Tibial artery (tissue), 4 donors: ENCODE measurements at regions not wholly inside any gene's neighbourhood (a gene's known extent, or its start where the extent isn't known, plus 50 kb on each side); places are given as distances from the start of the nearest gene placed in this dataset.

Experiments
- DNase-seq, 2 donors: peaks; one replicate each; pipeline ENCODE4 v3.0.0-alpha.2; 2019
- H3K27ac ChIP-seq, 2 donors: fragments of 200-600 bp; sonication (generic) in 1 of 2; 1 replicate in 1 of 2; 2 replicates in 1 of 2; pipeline ENCODE4 v1.5.1; 2018 to 2019; ENCODE audit warnings: mild to moderate bottlenecking in 1 of 2
- H3K27me3 ChIP-seq, 2 donors: fragments of 200-600 bp; sonication (generic) in 1 of 2; one replicate each; pipeline versions ENCODE4 v1.5.1 to v1.6.0; 2016 to 2019
- H3K36me3 ChIP-seq, 3 donors: fragments of 200-600 bp; sonication (generic) in 2 of 3; one replicate each; pipeline ENCODE4 v1.5.1; 2016 to 2019; ENCODE audit warnings: mild to moderate bottlenecking in 2 of 3
- H3K4me1 ChIP-seq, 4 donors: fragments of 200-600 bp; sonication (generic) in 2 of 4; 1 replicate in 3 of 4; 2 replicates in 1 of 4; pipeline ENCODE4 v1.5.1; 2016 to 2019
- H3K4me3 ChIP-seq, 2 donors: fragments of 200-600 bp; sonication (generic) in 1 of 2; 1 replicate in 1 of 2; 2 replicates in 1 of 2; pipeline ENCODE4 v1.5.1; 2018 to 2019; ENCODE audit warnings: mild to moderate bottlenecking in 2 of 2
- H3K9me3 ChIP-seq, 3 donors: fragments of 200-600 bp; sonication (generic) in 1 of 3; one replicate each; pipeline ENCODE4 v1.5.1; 2016 to 2019
- CTCF ChIP-seq, 2 experiments: fragments of 200-600 bp in 1 of 2; fragments of 450-650 bp in 1 of 2; IDR thresholded peaks; one replicate each; pipeline ENCODE4 v1.5.1; 2017 to 2019; ENCODE audit warnings: antibody characterized with exemption in 2 of 2, mild to moderate bottlenecking in 1 of 2, moderate library complexity in 1 of 2
- intact Hi-C: fragments of 100-400 bp; cut with DNase I; formaldehyde crosslinking; loops from one replicate; pipeline ENCODE4 v1.15.0; 2023; ENCODE audit warnings: low total_unique reads

DNA sequence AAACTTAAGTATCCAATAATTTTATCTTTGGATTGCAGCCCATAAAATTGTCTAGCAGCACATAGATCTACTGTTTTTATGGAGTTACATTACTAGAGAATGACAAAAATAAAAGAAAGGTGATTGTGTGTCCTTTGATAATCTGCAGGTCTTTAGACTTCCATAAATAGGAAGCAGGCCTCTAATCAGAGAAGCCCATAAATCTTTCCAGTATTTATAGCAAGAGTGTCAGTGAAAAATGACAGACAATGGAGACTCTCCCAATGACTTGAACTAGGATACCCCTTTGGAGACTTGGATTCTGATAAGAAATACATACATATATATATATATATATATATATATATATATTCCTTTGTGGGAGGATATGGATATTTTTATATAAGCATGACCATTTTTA lies 351.2 kb downstream of the PCDH17 start:
- no peak for DNase-seq
- Histone ChIP-seq H3K9me3 (peaks cover 0 to 9% (median 0%) of the 10 kb centered on the region in 3 donors), H3K27ac (no peak overlapping the region), H3K27me3 (no peaks in the 10 kb centered on the region), H3K4me1 (no peaks in the 10 kb centered on the region), H3K4me3 (no peak overlapping the region), H3K36me3 (no peaks in the 10 kb centered on the region)
- TF ChIP-seq CTCF (IDR thresholded peaks at IDR 0.05): no peak
- intact Hi-C loops: no loop called here

DNA sequence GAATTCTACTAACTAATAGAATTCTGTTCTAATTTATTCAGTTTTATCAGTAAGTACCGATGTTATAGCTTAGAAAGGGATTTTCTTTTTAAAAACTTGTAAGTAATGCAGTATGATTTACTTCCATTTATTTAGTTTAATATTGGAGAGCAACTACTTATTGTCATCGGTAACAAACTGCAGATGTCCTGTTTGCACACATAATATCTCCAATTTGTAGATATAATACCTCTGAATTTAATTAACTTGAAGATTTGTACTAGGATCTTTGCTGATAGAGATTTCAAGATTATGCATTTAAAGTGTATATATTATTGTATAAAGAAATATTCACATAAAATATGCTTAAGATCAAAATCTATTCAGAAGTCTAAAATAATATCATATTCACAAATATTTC lies 356.7 kb downstream of the PCDH17 start:
- peaks cover 0 to 9% (median 0%) of the 10 kb centered on the region in 3 donors for H3K9me3 ChIP-seq
- H3K27me3 ChIP-seq: no peaks in the 10 kb centered on the region
- H3K27ac ChIP-seq: no peak overlapping the region
- intact Hi-C loops: no loop called here
- H3K36me3 ChIP-seq: no peaks in the 10 kb centered on the region
- no peak for TF ChIP-seq CTCF (IDR thresholded peaks at IDR 0.05)
- no peak overlapping the region for H3K4me3 ChIP-seq
- no peaks in the 10 kb centered on the region for H3K4me1 ChIP-seq
- DNase-seq: no peak

DNA sequence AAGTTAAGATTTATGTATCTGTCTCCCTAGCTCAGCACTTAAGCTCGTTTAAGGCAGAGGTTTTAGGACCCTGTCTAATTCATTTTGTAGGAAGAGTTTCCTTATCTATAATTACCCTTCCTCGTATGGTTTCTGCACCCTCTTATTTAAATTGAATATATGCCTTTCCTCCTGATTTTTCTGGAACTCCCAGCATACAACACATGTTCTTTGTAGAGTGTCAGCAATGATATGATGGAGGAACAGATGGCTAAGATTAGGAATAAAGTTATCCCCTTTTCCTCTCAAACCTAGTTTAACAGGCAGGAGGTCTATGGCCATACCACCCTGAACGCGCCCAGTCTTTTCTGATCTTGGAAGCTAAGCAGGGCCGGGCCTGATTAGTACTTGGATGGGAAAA lies 359.5 kb downstream of the PCDH17 start:
- H3K4me3 ChIP-seq: no peak overlapping the region
- no peaks in the 10 kb centered on the region for H3K4me1 ChIP-seq
- H3K27ac ChIP-seq: no peak overlapping the region
- H3K36me3 ChIP-seq: no peaks in the 10 kb centered on the region
- TF ChIP-seq CTCF (IDR thresholded peaks at IDR 0.05): no peak
- no peak for DNase-seq
- H3K27me3 ChIP-seq: no peaks in the 10 kb centered on the region
- intact Hi-C loops: no loop called here
- peaks cover 0 to 7% (median 0%) of the 10 kb centered on the region in 3 donors for H3K9me3 ChIP-seq

DNA sequence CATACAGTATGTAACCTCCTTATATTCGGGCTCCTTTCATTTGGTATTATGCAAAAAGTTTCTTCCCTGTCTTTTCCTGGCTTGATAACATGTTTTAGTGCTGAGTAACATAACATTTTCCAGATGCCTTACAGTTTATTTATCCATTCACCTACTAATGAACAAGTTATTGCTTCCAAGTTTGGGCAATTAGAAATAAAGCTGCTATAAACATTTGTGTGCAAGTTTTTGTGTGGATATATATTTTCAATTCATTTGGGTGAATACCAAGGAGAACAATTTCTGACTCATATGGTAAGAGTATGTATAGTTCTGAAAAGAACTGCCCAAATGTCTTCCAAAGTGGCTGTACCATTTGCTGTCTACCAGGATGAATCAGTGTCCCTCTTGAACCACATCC lies 360.9 kb downstream of the PCDH17 start:
- Histone ChIP-seq H3K4me1 (no peaks in the 10 kb centered on the region), H3K27ac (no peak overlapping the region), H3K9me3 (no peaks in the 10 kb centered on the region), H3K4me3 (no peak overlapping the region), H3K36me3 (no peaks in the 10 kb centered on the region), H3K27me3 (no peaks in the 10 kb centered on the region)
- DNase-seq: no peak
- TF ChIP-seq CTCF (IDR thresholded peaks at IDR 0.05): no peak
- intact Hi-C loops: no loop called here

DNA sequence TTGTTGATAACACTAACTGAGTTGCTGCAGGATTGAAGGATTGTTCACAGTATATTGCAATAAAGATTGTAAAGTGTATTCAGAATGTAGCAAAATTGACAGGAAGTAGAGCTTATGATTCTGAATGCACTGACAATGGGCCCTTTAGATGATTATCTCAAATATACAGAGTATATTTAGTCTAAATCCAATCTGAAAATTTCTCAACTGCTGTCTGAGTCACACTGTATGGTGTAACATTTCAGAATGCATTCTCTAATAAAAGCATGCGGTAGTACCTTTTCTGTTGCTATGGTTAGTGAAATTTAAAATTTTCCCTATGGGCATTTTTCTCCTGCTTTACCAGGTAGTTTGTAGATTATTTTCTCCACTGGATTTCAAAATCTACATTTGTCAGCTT lies 365.2 kb downstream of the PCDH17 start:
- Histone ChIP-seq H3K4me1 (no peaks in the 10 kb centered on the region), H3K27ac (no peak overlapping the region), H3K27me3 (no peaks in the 10 kb centered on the region), H3K36me3 (no peaks in the 10 kb centered on the region), H3K4me3 (no peak overlapping the region), H3K9me3 (no peaks in the 10 kb centered on the region)
- TF ChIP-seq CTCF (IDR thresholded peaks at IDR 0.05): no peak
- intact Hi-C loops: no loop called here
- no peak for DNase-seq

DNA sequence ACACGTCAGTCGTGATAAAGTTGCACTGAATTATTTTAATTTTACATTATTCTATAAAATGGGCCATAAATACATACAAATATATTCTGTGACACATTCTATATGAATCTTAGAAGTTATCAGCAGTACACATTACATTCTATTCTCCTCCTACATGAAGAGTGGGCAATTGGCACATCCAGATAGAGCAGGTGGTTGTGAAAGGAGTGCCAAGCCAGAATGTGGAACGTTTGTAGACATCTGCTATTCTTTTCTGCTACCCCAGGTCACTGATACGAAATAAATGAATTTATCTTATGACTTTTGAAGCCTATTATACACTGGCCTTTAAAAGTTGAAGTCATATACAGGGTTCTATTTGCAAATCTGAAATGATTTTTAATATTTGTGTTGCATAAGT lies 373.2 kb downstream of the PCDH17 start:
- DNase-seq: no peak
- no peaks in the 10 kb centered on the region for H3K36me3 ChIP-seq
- H3K4me1 ChIP-seq: no peaks in the 10 kb centered on the region
- no peak overlapping the region for H3K27ac ChIP-seq
- H3K4me3 ChIP-seq: no peak overlapping the region
- no peaks in the 10 kb centered on the region for H3K9me3 ChIP-seq
- no peak for TF ChIP-seq CTCF (IDR thresholded peaks at IDR 0.05)
- intact Hi-C loops: no loop called here
- H3K27me3 ChIP-seq: no peaks in the 10 kb centered on the region
